HCT116 (cell line): ENCODE measurements at regions not wholly inside any gene's neighbourhood (a gene's known extent, or its start where the extent isn't known, plus 50 kb on each side); places are given as distances from the start of the nearest gene placed in this dataset.

Source experiments
- CEBPB ChIP-seq: IDR thresholded peaks from 2 replicates; pipeline ENCODE4 v1.6.1; 2012; ENCODE audit warnings: low read depth
- CTCF ChIP-seq, 3 experiments: fragments of 200-600 bp in 1 of 3; sonication (generic) in 1 of 3; IDR thresholded peaks in 2 of 3; conservative IDR thresholded peaks in 1 of 3; 2 replicates each; pipeline ENCODE4 v1.5.1; 2012 to 2017; ENCODE audit warnings: low read depth in 2 of 3, low read length in 2 of 3, antibody characterized with exemption in 1 of 3, borderline replicate concordance in 1 of 3, control low read depth in 1 of 3, mild to moderate bottlenecking in 1 of 3, mixed read lengths in 1 of 3, mixed run types in 1 of 3, moderate library complexity in 1 of 3; ENCODE audit not compliant: insufficient read depth in 1 of 3
- EGR1 ChIP-seq: IDR thresholded peaks from 2 replicates; pipeline ENCODE4 v1.6.1; 2012; ENCODE audit warnings: low read depth
- EZH2 ChIP-seq: fragments of 200-600 bp; sonication (generic); IDR thresholded peaks from 2 replicates; pipeline ENCODE4 v1.6.1; 2017; ENCODE audit warnings: antibody characterized with exemption, mixed run types
- POLR2A ChIP-seq: IDR thresholded peaks from 2 replicates; pipeline ENCODE4 v1.7.0; 2011; ENCODE audit warnings: borderline replicate concordance; ENCODE audit not compliant: insufficient read depth, insufficient read length; ENCODE audit errors: extremely low read depth
- POLR2AphosphoS5 ChIP-seq: IDR thresholded peaks from 2 replicates; pipeline ENCODE4 v1.6.1; 2011; ENCODE audit warnings: mild to moderate bottlenecking, low read depth, low read length, moderate library complexity
- RAD21 ChIP-seq: IDR thresholded peaks from 2 replicates; pipeline ENCODE4 v1.6.1; 2012; ENCODE audit warnings: low read depth, mild to moderate bottlenecking
- SRF ChIP-seq: IDR thresholded peaks from 2 replicates; pipeline ENCODE4 v1.6.1; 2012; ENCODE audit warnings: low read depth
- ZBTB33 ChIP-seq: IDR thresholded peaks from 2 replicates; pipeline ENCODE4 v1.6.1; 2011; ENCODE audit warnings: mild to moderate bottlenecking, low read length, moderate library complexity; ENCODE audit not compliant: insufficient replicate concordance; ENCODE audit errors: extremely low read depth
- ZNF274 ChIP-seq: fragments of 200-500 bp; sonication (Bioruptor generic); IDR thresholded peaks from 2 replicates; pipeline ENCODE4 v1.6.1; 2014; ENCODE audit warnings: mild to moderate bottlenecking, low read depth, low read length, inconsistent platforms
- TF ChIP-seq, protein P1 (sequence below): IDR thresholded peaks from 2 replicates; pipeline ENCODE4 v1.6.1; 2012

- TF ChIP-seq EZH2 (no peak), ZBTB33 (no peak), POLR2A (no peak), POLR2AphosphoS5 (no peak), SRF (no peak), RAD21 (no peak), ZNF274 (no peak), CTCF (IDR thresholded peaks at IDR 0.05 in 2 of 3, conservative IDR thresholded peaks at IDR 0.05 in 1 of 3; ENCODE audit: borderline replicate concordance in 1 of 3, insufficient read depth in 1 of 3, low read depth in 2 of 3, low read length in 2 of 3) (no peak), CEBPB (no peak), EGR1 (no peak)
- TF ChIP-seq, protein P1, sequence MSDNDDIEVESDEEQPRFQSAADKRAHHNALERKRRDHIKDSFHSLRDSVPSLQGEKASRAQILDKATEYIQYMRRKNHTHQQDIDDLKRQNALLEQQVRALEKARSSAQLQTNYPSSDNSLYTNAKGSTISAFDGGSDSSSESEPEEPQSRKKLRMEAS: no peak
Measured at GRCh38 chr12:131589221-131589897, 121.5 kb upstream of the SFSWAP start.
